Gastroesophageal sphincter (tissue), 3 donors: ENCODE measurements at regions not wholly inside any gene's neighbourhood (a gene's known extent, or its start where the extent isn't known, plus 50 kb on each side); places are given as distances from the start of the nearest gene placed in this dataset.

Experiments
- EP300 ChIP-seq: sonication (generic); formaldehyde crosslinking; IDR thresholded peaks from one replicate; pipeline ENCODE4 v1.6.1; 2017; ENCODE audit warnings: antibody characterized with exemption, mild to moderate bottlenecking
- POLR2A ChIP-seq, 2 donors: fragments of 450-650 bp; IDR thresholded peaks; one replicate each; pipeline ENCODE4 v1.6.1; 2017; ENCODE audit warnings: antibody characterized with exemption in 2 of 2, mild to moderate bottlenecking in 2 of 2, moderate library complexity in 1 of 2
- TF ChIP-seq, protein P1 (sequence below), 4 experiments: fragments of 200-600 bp in 2 of 4; fragments of 450-650 bp in 2 of 4; sonication (generic) in 1 of 4; IDR thresholded peaks; one replicate each; pipeline ENCODE4 v1.5.1; 2017 to 2019; ENCODE audit warnings: antibody characterized with exemption in 4 of 4, mild to moderate bottlenecking in 2 of 4, moderate library complexity in 2 of 4

DNA sequence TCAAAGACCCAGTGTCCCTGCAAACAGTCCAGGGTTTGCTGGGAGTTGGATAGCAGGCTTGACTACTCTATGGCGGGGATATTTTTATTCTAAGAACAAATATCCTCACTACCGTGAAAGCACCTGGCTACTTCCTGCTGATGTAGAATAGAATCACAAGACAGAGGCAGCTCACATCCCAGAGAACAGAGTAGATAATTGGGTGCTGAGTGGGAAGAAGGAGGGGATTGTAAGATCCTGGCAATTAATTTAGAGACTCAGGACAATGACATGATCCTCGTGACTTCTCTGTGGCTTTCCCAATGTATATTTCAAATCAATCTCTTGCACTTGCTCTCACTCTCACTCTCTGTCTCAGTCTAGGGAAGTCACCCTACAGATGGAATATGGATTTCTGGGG is 341.9 kb upstream of the DCC start:
- no peak for TF ChIP-seq POLR2A (IDR thresholded peaks at IDR 0.05)
- TF ChIP-seq EP300, result no peak
- TF ChIP-seq, protein P1, sequence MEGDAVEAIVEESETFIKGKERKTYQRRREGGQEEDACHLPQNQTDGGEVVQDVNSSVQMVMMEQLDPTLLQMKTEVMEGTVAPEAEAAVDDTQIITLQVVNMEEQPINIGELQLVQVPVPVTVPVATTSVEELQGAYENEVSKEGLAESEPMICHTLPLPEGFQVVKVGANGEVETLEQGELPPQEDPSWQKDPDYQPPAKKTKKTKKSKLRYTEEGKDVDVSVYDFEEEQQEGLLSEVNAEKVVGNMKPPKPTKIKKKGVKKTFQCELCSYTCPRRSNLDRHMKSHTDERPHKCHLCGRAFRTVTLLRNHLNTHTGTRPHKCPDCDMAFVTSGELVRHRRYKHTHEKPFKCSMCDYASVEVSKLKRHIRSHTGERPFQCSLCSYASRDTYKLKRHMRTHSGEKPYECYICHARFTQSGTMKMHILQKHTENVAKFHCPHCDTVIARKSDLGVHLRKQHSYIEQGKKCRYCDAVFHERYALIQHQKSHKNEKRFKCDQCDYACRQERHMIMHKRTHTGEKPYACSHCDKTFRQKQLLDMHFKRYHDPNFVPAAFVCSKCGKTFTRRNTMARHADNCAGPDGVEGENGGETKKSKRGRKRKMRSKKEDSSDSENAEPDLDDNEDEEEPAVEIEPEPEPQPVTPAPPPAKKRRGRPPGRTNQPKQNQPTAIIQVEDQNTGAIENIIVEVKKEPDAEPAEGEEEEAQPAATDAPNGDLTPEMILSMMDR (IDR thresholded peaks at IDR 0.05), result no peak
